Fibroblast of lung (primary cell): ENCODE measurements at regions not wholly inside any gene's neighbourhood (a gene's known extent, or its start where the extent isn't known, plus 50 kb on each side); places are given as distances from the start of the nearest gene placed in this dataset.

ENCODE experiments used
- DNase-seq, 2 donors: peaks; one replicate each; pipeline versions ENCODE4 v3.0.0 to v3.0.0-alpha.2; 2010; ENCODE audit warnings: low read depth in 2 of 2
- H2AFZ ChIP-seq: 2 replicates; pipeline ENCODE4 v1.5.1; 2012; ENCODE audit warnings: low read length, control low read depth, inconsistent platforms
- H3K27ac ChIP-seq: 2 replicates; pipeline ENCODE4 v1.5.1; 2011; ENCODE audit warnings: low read length, control low read depth; ENCODE audit not compliant: insufficient read depth
- H3K27me3 ChIP-seq: 2 replicates; pipeline ENCODE4 v1.5.1; 2011; ENCODE audit warnings: mild to moderate bottlenecking, low read length; ENCODE audit not compliant: control insufficient read depth, insufficient read depth
- H3K36me3 ChIP-seq: 2 replicates; pipeline ENCODE4 v1.5.1; 2011; ENCODE audit warnings: low read length; ENCODE audit not compliant: control insufficient read depth, insufficient read depth
- H3K4me1 ChIP-seq: 2 replicates; pipeline ENCODE4 v1.5.1; 2011; ENCODE audit warnings: low read length; ENCODE audit not compliant: control insufficient read depth, insufficient read depth; ENCODE audit errors: extremely low read depth
- H3K4me2 ChIP-seq: 2 replicates; pipeline ENCODE4 v1.5.1; 2011; ENCODE audit warnings: low read length, control low read depth; ENCODE audit not compliant: insufficient read depth; ENCODE audit errors: extremely low read depth
- H3K4me3 ChIP-seq, 4 experiments: fragments of 200-600 bp in 1 of 4; sonication (generic) in 1 of 4; replicated peaks in 1 of 4; 2 replicates each; pipeline ENCODE4 v1.5.1; 2011 to 2016; ENCODE audit warnings: low read length in 4 of 4, low read depth in 3 of 4, mild to moderate bottlenecking in 3 of 4, control low read depth in 2 of 4, inconsistent platforms in 1 of 4, mixed read lengths in 1 of 4; ENCODE audit not compliant: insufficient read depth in 1 of 4; ENCODE audit errors: control extremely low read depth in 1 of 4
- H3K79me2 ChIP-seq: 2 replicates; pipeline ENCODE4 v1.5.1; 2012; ENCODE audit warnings: mild to moderate bottlenecking, low read length, inconsistent platforms; ENCODE audit not compliant: control insufficient read depth, insufficient read depth
- H3K9ac ChIP-seq: 2 replicates; pipeline ENCODE4 v1.5.1; 2011; ENCODE audit warnings: mild to moderate bottlenecking, low read length, control low read depth; ENCODE audit not compliant: insufficient read depth
- H3K9me3 ChIP-seq: 2 replicates; pipeline ENCODE4 v1.5.1; 2012; ENCODE audit warnings: low read depth, low read length; ENCODE audit not compliant: control insufficient read depth, insufficient read depth
- H4K20me1 ChIP-seq: 2 replicates; pipeline ENCODE4 v1.5.1; 2011; ENCODE audit warnings: low read length; ENCODE audit not compliant: control insufficient read depth, insufficient read depth; ENCODE audit errors: extremely low read depth
- EZH2 ChIP-seq: IDR thresholded peaks from 2 replicates; pipeline ENCODE4 v1.5.1; 2012; ENCODE audit warnings: low read length, control low read depth, mild to moderate bottlenecking; ENCODE audit errors: missing control alignments
- TF ChIP-seq, protein P1 (sequence below), 2 donors: IDR thresholded peaks in 1 of 2; conservative IDR thresholded peaks in 1 of 2; 1 replicate in 1 of 2; 2 replicates in 1 of 2; pipeline ENCODE4 v1.5.1; 2011 to 2012; ENCODE audit warnings: low read length in 2 of 2, control low read depth in 1 of 2, inconsistent platforms in 1 of 2, low read depth in 1 of 2, mild to moderate bottlenecking in 1 of 2

DNA sequence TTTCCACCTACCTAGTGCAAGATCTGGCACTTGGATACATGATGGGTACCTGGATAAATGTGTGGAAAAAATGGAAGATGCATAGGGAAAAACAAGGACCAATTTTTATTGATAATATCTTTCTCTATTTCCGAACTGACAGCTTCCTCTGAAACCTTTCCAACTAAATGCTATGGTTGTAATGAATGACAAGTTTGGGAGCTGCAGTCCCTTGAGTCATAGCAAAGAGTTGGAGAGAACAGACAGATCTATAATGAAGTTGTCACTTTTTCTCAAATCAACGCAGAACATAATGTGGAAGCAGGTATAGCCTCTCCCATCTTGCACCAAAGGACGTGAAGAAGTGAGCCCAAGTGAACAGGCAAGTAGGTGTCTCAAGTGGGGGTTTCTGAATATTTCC is 296.5 kb upstream of the KAZN start:
- H3K27ac ChIP-seq = no peak overlapping the region
- H3K4me3 ChIP-seq = no peak overlapping the region
- H3K9me3 ChIP-seq = no peaks in the 10 kb centered on the region
- no peak for DNase-seq
- H3K4me2 ChIP-seq = no peak overlapping the region
- TF ChIP-seq EZH2 = no peak
- TF ChIP-seq, protein P1, sequence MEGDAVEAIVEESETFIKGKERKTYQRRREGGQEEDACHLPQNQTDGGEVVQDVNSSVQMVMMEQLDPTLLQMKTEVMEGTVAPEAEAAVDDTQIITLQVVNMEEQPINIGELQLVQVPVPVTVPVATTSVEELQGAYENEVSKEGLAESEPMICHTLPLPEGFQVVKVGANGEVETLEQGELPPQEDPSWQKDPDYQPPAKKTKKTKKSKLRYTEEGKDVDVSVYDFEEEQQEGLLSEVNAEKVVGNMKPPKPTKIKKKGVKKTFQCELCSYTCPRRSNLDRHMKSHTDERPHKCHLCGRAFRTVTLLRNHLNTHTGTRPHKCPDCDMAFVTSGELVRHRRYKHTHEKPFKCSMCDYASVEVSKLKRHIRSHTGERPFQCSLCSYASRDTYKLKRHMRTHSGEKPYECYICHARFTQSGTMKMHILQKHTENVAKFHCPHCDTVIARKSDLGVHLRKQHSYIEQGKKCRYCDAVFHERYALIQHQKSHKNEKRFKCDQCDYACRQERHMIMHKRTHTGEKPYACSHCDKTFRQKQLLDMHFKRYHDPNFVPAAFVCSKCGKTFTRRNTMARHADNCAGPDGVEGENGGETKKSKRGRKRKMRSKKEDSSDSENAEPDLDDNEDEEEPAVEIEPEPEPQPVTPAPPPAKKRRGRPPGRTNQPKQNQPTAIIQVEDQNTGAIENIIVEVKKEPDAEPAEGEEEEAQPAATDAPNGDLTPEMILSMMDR (conservative IDR thresholded peaks at IDR 0.05 in 1 of 2, IDR thresholded peaks at IDR 0.05 in 1 of 2; ENCODE audit: low read depth in 1 of 2, low read length in 2 of 2) = no peak
- no peaks in the 10 kb centered on the region for H4K20me1 ChIP-seq
- H2AFZ ChIP-seq = no peak overlapping the region
- no peaks in the 10 kb centered on the region for H3K79me2 ChIP-seq
- H3K9ac ChIP-seq = no peak overlapping the region
- no peaks in the 10 kb centered on the region for H3K4me1 ChIP-seq
- peaks cover 4% of the 10 kb centered on the region for H3K27me3 ChIP-seq
- no peaks in the 10 kb centered on the region for H3K36me3 ChIP-seq

DNA sequence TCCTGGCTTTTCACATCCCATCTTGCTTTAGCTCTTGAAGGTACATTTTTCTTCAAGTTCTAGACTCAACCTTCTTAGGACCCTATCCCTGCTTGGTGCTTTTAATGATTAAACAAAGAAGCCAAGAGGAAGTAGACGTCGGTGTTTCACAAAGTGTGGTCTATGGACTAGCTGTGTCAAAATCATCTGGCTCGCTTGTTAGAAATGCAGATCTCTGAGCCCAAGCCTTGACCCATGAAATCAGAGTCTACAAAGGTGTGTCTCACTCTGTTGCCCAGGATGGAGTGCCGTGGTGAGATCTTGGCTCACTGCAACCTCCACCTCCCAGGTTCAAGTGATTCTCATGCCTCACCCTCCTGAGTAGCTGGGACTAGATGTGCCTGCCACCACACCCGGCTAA is 295.5 kb upstream of the KAZN start:
- Histone ChIP-seq H3K4me2 (no peak overlapping the region), H3K9ac (no peak overlapping the region), H3K36me3 (no peaks in the 10 kb centered on the region), H4K20me1 (no peaks in the 10 kb centered on the region), H2AFZ (no peak overlapping the region), H3K27me3 (peaks cover 4% of the 10 kb centered on the region), H3K4me1 (no peaks in the 10 kb centered on the region), H3K9me3 (no peaks in the 10 kb centered on the region), H3K27ac (no peak overlapping the region), H3K79me2 (no peaks in the 10 kb centered on the region), H3K4me3 (no peak overlapping the region)
- TF ChIP-seq, protein P1 (conservative IDR thresholded peaks at IDR 0.05 in 1 of 2, IDR thresholded peaks at IDR 0.05 in 1 of 2; ENCODE audit: low read depth in 1 of 2, low read length in 2 of 2) = no peak
- no peak for TF ChIP-seq EZH2
- DNase-seq = no peak

DNA sequence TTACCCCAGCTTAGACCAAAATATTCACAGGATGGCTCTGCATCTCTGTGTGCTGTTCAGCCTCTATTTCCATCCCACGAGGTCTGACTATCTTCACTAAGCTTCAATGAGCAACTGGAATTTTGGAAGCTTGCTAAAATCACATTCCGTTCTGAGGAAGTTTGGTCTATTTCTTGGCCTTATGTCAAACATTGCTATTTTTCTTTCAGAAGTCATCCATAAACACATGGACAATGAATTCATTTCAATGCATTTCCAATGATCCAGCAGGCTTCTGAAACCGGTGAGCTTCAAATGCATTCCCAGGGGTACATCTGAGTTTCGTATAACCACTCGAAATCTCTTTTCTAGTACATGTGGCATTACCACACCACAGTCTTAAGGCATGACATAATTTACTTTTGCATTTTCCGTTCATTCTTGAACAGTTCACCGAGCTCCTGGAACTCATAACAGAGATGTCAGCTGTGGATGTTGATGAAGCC is 294.1 kb upstream of the KAZN start:
- Histone ChIP-seq H2AFZ (no peak overlapping the region), H4K20me1 (no peaks in the 10 kb centered on the region), H3K4me3 (no peak overlapping the region), H3K27ac (no peak overlapping the region), H3K4me1 (no peaks in the 10 kb centered on the region), H3K9me3 (no peaks in the 10 kb centered on the region), H3K79me2 (no peaks in the 10 kb centered on the region), H3K4me2 (no peak overlapping the region), H3K27me3 (peaks cover 4% of the 10 kb centered on the region), H3K9ac (no peak overlapping the region), H3K36me3 (no peaks in the 10 kb centered on the region)
- DNase-seq = peak; percentile 8 to 96
- no peak for TF ChIP-seq EZH2
- TF ChIP-seq, protein P1 (conservative IDR thresholded peaks at IDR 0.05 in 1 of 2, IDR thresholded peaks at IDR 0.05 in 1 of 2; ENCODE audit: low read depth in 1 of 2, low read length in 2 of 2) = no peak
